ENCODE measurements at regions not wholly inside any gene's neighbourhood (a gene's known extent, or its start where the extent isn't known, plus 50 kb on each side); places are given as distances from the start of the nearest gene placed in this dataset.

- DNase-seq (ENCODE audit: low read depth): no peak
- no peak for TF ChIP-seq CTCF (IDR thresholded peaks at IDR 0.05; ENCODE audit: low read length, missing control alignments)
- no peak overlapping the region for H3K4me3 ChIP-seq (replicated peaks; ENCODE audit: low read depth, low read length)
Observed at GRCh38 chr1:5597171-5597850, 394.9 kb downstream of the NPHP4 start.

GRCh38 chr1:5596651-5597050, 395.6 kb downstream of the NPHP4 start:
- TF ChIP-seq CTCF (IDR thresholded peaks at IDR 0.05; ENCODE audit: low read length, missing control alignments): no peak

GRCh38 chr1:5595531-5596170, 396.6 kb downstream of the NPHP4 start:
- no peak overlapping the region for H3K4me3 ChIP-seq (replicated peaks; ENCODE audit: low read depth, low read length)
- DNase-seq (ENCODE audit: low read depth): no peak
- TF ChIP-seq CTCF (IDR thresholded peaks at IDR 0.05; ENCODE audit: low read length, missing control alignments): no peak

More at GRCh38 chr1:5596651-5597050, 395.6 kb downstream of the NPHP4 start:
- H3K4me3 ChIP-seq (replicated peaks; ENCODE audit: low read depth, low read length): no peak overlapping the region
- no peak for DNase-seq (ENCODE audit: low read depth)

- no peak for TF ChIP-seq CTCF (IDR thresholded peaks at IDR 0.05; ENCODE audit: low read length, missing control alignments)
- DNase-seq (ENCODE audit: low read depth): no peak
Observed at GRCh38 chr1:5594056-5594956, 397.9 kb downstream of the NPHP4 start.

GRCh38 chr1:5590717-5591116, 401.5 kb downstream of the NPHP4 start:
- no peak for TF ChIP-seq CTCF (IDR thresholded peaks at IDR 0.05; ENCODE audit: low read length, missing control alignments)
- no peak overlapping the region for H3K4me3 ChIP-seq (replicated peaks; ENCODE audit: low read depth, low read length)
- DNase-seq (ENCODE audit: low read depth): no peak

More at GRCh38 chr1:5594056-5594956, 397.9 kb downstream of the NPHP4 start:
- no peak overlapping the region for H3K4me3 ChIP-seq (replicated peaks; ENCODE audit: low read depth, low read length)

- no peak for TF ChIP-seq CTCF (IDR thresholded peaks at IDR 0.05; ENCODE audit: low read length, missing control alignments)
- no peak for DNase-seq (ENCODE audit: low read depth)
- H3K4me3 ChIP-seq (replicated peaks; ENCODE audit: low read depth, low read length): no peak overlapping the region
Observed at GRCh38 chr1:5586629-5587028, 405.6 kb downstream of the NPHP4 start.

Measured in fibroblast of pulmonary artery (primary cell).